Right atrium auricular region (tissue), 2 donors: ENCODE measurements at regions not wholly inside any gene's neighbourhood (a gene's known extent, or its start where the extent isn't known, plus 50 kb on each side); places are given as distances from the start of the nearest gene placed in this dataset.

Experiments used
- DNase-seq: peaks from one replicate; pipeline ENCODE4 v3.0.0-alpha.2; 2019; ENCODE audit warnings: low spot score
- H3K27ac ChIP-seq, 2 donors: fragments of 200-600 bp; sonication (generic); 1 replicate in 1 of 2; 2 replicates in 1 of 2; pipeline ENCODE4 v1.5.1; 2016 to 2019
- H3K27me3 ChIP-seq, 2 donors: fragments of 200-600 bp; sonication (generic); one replicate each; pipeline versions ENCODE4 v1.5.1 to v1.6.0; 2017 to 2019
- H3K36me3 ChIP-seq: fragments of 200-600 bp; sonication (generic); one replicate; pipeline ENCODE4 v1.5.1; 2016
- H3K4me1 ChIP-seq, 2 donors: fragments of 200-600 bp; sonication (generic); one replicate each; pipeline versions ENCODE4 v1.5.1 to v1.6.0; 2017 to 2019
- H3K4me3 ChIP-seq, 2 donors: fragments of 200-600 bp; sonication (generic); 1 replicate in 1 of 2; 2 replicates in 1 of 2; pipeline ENCODE4 v1.5.1; 2017 to 2019; ENCODE audit warnings: mild to moderate bottlenecking in 1 of 2, moderate library complexity in 1 of 2
- H3K9me3 ChIP-seq, 2 donors: fragments of 200-600 bp; sonication (generic); one replicate each; pipeline ENCODE4 v1.5.1; 2019
- CTCF ChIP-seq, 2 donors: fragments of 200-600 bp; sonication (generic); IDR thresholded peaks; one replicate each; pipeline ENCODE4 v1.5.1; 2019; ENCODE audit warnings: antibody characterized with exemption in 2 of 2

- TF ChIP-seq CTCF (IDR thresholded peaks at IDR 0.05), result no peak
- no peaks in the 10 kb centered on the region for H3K36me3 ChIP-seq
- no peaks in the 10 kb centered on the region for H3K9me3 ChIP-seq
- no peak overlapping the region for H3K4me3 ChIP-seq
- no peaks in the 10 kb centered on the region for H3K4me1 ChIP-seq
- no peak overlapping the region for H3K27ac ChIP-seq
- no peak for DNase-seq
- H3K27me3 ChIP-seq, result no peaks in the 10 kb centered on the region
These were observed 493.2 kb upstream of the FANCL start for GRCh38 chr2:58734365-58734764.

- TF ChIP-seq CTCF (IDR thresholded peaks at IDR 0.05), result no peak
- H3K9me3 ChIP-seq, result no peaks in the 10 kb centered on the region
- no peaks in the 10 kb centered on the region for H3K4me1 ChIP-seq
- no peaks in the 10 kb centered on the region for H3K27me3 ChIP-seq
- no peak overlapping the region for H3K4me3 ChIP-seq
- no peaks in the 10 kb centered on the region for H3K36me3 ChIP-seq
- DNase-seq, result no peak
- no peak overlapping the region for H3K27ac ChIP-seq
These were observed 491.9 kb upstream of the FANCL start for GRCh38 chr2:58732999-58733398.

- no peak for TF ChIP-seq CTCF (IDR thresholded peaks at IDR 0.05)
- no peak for DNase-seq
- H3K4me3 ChIP-seq, result no peak overlapping the region
- no peaks in the 10 kb centered on the region for H3K27me3 ChIP-seq
- no peaks in the 10 kb centered on the region for H3K4me1 ChIP-seq
- no peaks in the 10 kb centered on the region for H3K9me3 ChIP-seq
- no peaks in the 10 kb centered on the region for H3K36me3 ChIP-seq
- no peak overlapping the region for H3K27ac ChIP-seq
These were observed 490.4 kb upstream of the FANCL start for GRCh38 chr2:58731488-58731869.

GRCh38 chr2:58730764-58731487 is 489.8 kb upstream of the FANCL start:
- Histone ChIP-seq H3K27ac (no peak overlapping the region), H3K9me3 (no peaks in the 10 kb centered on the region), H3K4me3 (no peak overlapping the region), H3K27me3 (no peaks in the 10 kb centered on the region), H3K36me3 (no peaks in the 10 kb centered on the region), H3K4me1 (no peaks in the 10 kb centered on the region)
- no peak for DNase-seq
- no peak for TF ChIP-seq CTCF (IDR thresholded peaks at IDR 0.05)

- H3K4me3 ChIP-seq, result no peak overlapping the region
- H3K36me3 ChIP-seq, result no peaks in the 10 kb centered on the region
- TF ChIP-seq CTCF (IDR thresholded peaks at IDR 0.05), result no peak
- H3K9me3 ChIP-seq, result no peaks in the 10 kb centered on the region
- H3K27me3 ChIP-seq, result no peaks in the 10 kb centered on the region
- H3K4me1 ChIP-seq, result no peaks in the 10 kb centered on the region
- DNase-seq, result no peak
- H3K27ac ChIP-seq, result no peak overlapping the region
These were observed 487.0 kb upstream of the FANCL start for GRCh38 chr2:58727981-58728656.
